ENCODE measurements at regions not wholly inside any gene's neighbourhood (a gene's known extent, or its start where the extent isn't known, plus 50 kb on each side); places are given as distances from the start of the nearest gene placed in this dataset.
"Not testable (repeated sequence)": the region's sequence is repeated elsewhere in the genome, so short reads cannot be mapped to it uniquely, and the experiment has no call there.

GRCh38 chr2:242015108-242016065, 145.9 kb downstream of the RTP5 start:
- TF ChIP-seq CTCF (IDR thresholded peaks at IDR 0.05) = no peak
- Histone ChIP-seq H3K4me1 (no peaks in the 10 kb centered on the region), H3K4me3 (no peak overlapping the region), H3K27ac (no peak overlapping the region), H3K9me3 (no peaks in the 10 kb centered on the region), H3K27me3 (no peaks in the 10 kb centered on the region), H3K36me3 (no peaks in the 10 kb centered on the region)
- intact Hi-C loops (cut with DNase I; ENCODE audit: low total_unique reads) = no loop called here
- no peak for DNase-seq

- H3K9me3 ChIP-seq = no peaks in the 10 kb centered on the region
- H3K27me3 ChIP-seq = no peaks in the 10 kb centered on the region
- no peak for TF ChIP-seq CTCF (IDR thresholded peaks at IDR 0.05)
- no peak for DNase-seq
- no peaks in the 10 kb centered on the region for H3K4me1 ChIP-seq
- no peak overlapping the region for H3K4me3 ChIP-seq
- no peak overlapping the region for H3K27ac ChIP-seq
- no peaks in the 10 kb centered on the region for H3K36me3 ChIP-seq
- intact Hi-C loops (cut with DNase I; ENCODE audit: low total_unique reads) = no loop called here
Measured at GRCh38 chr2:242017086-242017485, 147.6 kb downstream of the RTP5 start.

GRCh38 chr2:242018416-242018815, 148.9 kb downstream of the RTP5 start:
- H3K4me3 ChIP-seq; H3K4me1 ChIP-seq; H3K36me3 ChIP-seq; H3K9me3 ChIP-seq; DNase-seq; H3K27ac ChIP-seq; H3K27me3 ChIP-seq; intact Hi-C loops (cut with DNase I; ENCODE audit: low total_unique reads): not testable (repeated sequence)

- intact Hi-C loops (cut with DNase I; ENCODE audit: low total_unique reads) = no loop called here
- no peak for TF ChIP-seq CTCF (IDR thresholded peaks at IDR 0.05)
- no peaks in the 10 kb centered on the region for H3K36me3 ChIP-seq
- no peak overlapping the region for H3K4me3 ChIP-seq
- no peaks in the 10 kb centered on the region for H3K4me1 ChIP-seq
- no peaks in the 10 kb centered on the region for H3K9me3 ChIP-seq
- DNase-seq = no peak
- peaks cover 0 to 17% of the 10 kb centered on the region in 2 donors for H3K27me3 ChIP-seq
- H3K27ac ChIP-seq = no peak overlapping the region
Measured at GRCh38 chr2:242019344-242019743, 149.8 kb downstream of the RTP5 start.

GRCh38 chr2:242020196-242021004, 150.9 kb downstream of the RTP5 start:
- H3K36me3 ChIP-seq = no peaks in the 10 kb centered on the region
- DNase-seq = peak in 1 of 2 donors; percentile 48
- TF ChIP-seq CTCF (IDR thresholded peaks at IDR 0.05) = no peak
- no peak overlapping the region for H3K4me3 ChIP-seq
- H3K27me3 ChIP-seq = peaks cover 0 to 27% of the 10 kb centered on the region in 2 donors
- H3K9me3 ChIP-seq = no peaks in the 10 kb centered on the region
- no peak overlapping the region for H3K27ac ChIP-seq
- H3K4me1 ChIP-seq = no peaks in the 10 kb centered on the region
- intact Hi-C loops (cut with DNase I; ENCODE audit: low total_unique reads) = no loop called here
